NOMO-1 (cell line): ENCODE measurements at regions not wholly inside any gene's neighbourhood (a gene's known extent, or its start where the extent isn't known, plus 50 kb on each side); places are given as distances from the start of the nearest gene placed in this dataset.

Experiments used
- DNase-seq, 2 experiments: peaks; one replicate each; lab custom pipeline; 2025; ENCODE audit not compliant: unreplicated experiment in 2 of 2; lab: John Stamatoyannopoulos, UW

DNA sequence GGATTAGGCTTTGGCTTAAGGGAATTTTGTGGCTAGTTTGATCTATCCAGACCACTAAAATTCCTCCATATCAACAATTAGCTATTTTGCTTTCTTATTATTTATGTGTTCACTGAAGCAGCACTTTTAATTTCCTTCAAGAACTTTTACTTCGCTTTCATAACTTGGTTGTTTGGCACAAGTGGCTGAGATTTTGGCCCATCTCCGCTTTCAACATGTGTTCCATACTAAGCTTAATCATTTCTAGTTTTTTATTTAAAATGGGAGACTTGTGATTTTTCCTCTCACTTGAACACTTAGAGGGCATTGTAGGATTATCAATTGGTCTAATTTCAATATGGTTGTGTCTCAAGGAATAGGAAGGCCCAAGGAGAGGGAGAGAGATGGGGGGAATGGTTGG, 102.4 kb upstream of the HSF2 start:
- DNase-seq: no peak

DNA sequence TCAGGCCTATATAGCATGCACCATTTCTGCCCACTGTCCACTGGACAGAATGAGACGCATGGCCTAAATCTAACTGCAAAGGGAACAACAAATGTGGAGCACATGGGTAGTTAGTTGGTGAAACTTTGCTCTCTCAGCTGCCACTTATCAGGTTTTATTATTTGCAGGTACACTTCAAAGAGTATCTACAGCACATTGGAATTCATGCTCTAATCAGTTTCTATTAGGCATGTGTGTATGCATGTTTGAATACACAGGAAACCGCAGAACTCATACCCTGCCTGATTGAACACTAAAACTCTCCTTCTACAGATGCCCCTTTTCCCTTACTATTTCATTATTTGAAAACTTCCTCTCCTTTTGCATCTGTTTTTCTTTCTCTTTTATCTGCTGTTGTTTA, 97.4 kb upstream of the HSF2 start:
- no peak for DNase-seq

DNA sequence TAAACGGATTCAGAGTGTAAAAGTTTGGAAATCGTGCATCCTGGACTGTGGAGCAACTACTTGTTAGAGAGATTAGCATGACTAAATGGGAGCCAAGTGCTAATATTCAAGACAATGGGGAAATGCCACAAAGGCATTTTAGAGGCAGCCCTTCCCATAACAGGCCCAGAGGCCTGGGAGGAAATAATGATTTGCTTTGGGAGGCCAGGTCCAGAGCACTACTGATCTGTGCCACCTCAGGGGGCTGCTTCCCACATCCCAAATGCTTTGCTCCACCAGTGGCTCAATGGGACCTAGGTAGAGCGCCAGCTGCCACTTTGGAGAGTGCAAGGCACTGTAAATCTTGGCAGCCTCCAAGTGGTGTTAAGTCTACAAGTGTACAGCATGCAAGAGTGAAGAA, 91.9 kb upstream of the HSF2 start:
- no peak for DNase-seq

DNA sequence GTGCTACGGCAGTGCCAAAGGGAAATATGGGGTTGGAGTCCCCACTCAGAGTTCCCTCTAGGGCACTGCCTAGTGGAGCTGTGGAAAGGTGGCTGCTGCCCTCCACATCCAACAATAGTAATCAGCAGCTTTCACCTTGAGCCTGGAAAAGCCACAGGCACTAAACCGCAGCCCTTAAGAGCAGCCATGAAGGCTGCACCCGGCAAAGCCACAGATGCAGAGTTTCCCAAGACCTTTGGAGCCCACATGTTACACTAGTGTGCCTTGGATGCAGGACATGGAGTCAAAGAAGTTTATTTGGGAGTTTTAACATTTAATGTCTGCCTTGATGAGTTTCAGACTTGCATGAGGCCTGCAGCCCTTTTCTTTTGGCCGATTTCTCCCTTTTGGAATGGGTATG, 91.4 kb upstream of the HSF2 start:
- no peak for DNase-seq

DNA sequence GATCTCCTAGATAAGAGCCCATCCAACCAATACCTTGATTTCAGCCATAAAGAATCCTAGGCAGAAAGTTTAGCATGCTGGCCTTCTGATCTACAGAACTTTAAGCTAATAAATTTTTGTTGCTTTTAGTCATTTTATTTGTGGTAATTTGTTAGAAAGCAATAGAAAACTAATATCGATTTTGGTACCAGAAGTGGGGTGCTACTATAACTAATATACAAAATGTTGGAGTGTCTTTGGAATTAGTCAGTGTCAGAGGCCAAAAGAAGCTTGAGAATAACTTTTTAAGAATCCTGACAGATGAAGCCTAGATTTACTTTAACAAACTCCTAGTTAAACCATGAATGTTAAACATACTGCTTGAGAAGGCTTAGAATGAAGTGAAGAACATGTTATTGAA, 83.6 kb upstream of the HSF2 start:
- no peak for DNase-seq

DNA sequence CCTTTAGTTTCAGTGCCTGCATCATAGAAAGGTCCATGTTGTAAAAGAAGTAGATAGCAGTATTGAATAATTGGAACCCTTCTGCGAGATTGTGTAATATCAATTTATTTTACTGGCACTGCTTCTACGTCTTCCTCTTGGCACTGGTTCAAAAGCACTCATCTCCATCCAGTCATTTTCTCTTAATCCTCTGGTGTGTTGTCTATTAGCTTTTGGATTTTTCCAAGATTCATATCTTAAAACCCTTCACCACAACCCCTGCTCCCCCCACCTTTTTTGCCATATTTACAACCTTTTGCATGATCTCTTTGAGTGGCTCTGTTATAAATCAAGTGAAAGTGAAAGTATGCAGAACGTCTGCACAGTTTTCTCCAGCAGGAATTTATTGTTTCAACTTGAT, 76.6 kb upstream of the HSF2 start:
- peak in 1 of 2 experiments; percentile 25 for DNase-seq

DNA sequence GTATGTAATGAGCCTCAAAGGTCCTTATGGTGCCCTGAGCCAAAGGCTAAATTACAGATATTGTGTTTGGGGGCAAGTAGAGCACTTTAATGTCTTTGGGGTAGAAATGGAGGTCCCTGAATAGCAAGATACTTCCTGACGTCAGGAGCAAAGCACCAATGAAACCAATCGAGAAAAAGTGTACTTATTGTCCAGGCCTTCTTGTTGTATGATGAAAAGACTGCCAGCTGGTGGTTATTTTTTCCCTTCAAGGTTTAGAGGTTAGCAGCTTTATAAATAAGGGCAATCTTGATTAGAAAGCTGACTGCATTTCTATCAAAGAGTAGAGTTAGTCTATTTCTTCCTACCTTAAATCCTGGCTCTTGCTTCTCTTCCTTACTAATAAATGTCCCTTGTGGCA, 76.1 kb upstream of the HSF2 start:
- peak in 1 of 2 experiments; percentile 1 for DNase-seq

DNA sequence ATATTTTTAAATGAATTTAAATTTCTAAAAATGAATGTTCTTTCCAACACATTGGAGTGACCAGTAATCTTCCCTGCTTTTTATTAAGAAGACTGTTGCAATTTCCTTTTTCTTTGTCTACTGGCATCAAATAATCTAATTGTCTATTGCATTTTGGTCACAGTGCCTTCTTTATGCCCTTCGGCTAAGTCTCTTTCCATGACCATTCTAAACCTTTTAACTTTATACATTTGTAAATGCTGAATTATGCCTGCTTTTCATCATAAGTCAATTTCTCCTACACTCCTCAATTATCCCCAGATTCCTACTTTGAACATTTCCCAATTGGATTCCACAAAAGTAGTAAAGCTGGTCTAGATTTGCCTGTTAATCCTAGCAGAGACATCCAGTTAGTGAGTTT, 69.1 kb upstream of the HSF2 start:
- DNase-seq: no peak

DNA sequence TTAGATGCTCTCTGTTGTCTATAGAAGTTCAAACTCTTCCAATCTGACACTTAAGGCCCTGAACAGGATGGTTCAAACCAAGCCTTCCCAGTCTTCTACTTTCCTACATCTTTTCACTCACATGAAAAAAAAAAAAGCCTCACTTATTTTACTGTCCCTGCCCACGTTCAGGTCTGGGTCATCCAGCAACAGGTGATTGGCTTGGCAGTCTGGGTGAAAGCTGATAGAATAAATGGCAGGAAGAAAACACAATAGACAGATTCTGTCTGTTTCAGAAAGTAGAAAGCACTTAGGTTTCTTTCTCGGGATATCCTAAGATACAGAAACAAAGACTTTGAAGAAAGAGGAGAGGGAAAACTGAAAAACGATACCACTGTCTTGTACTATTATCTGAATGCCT, 61.8 kb upstream of the HSF2 start:
- no peak for DNase-seq

DNA sequence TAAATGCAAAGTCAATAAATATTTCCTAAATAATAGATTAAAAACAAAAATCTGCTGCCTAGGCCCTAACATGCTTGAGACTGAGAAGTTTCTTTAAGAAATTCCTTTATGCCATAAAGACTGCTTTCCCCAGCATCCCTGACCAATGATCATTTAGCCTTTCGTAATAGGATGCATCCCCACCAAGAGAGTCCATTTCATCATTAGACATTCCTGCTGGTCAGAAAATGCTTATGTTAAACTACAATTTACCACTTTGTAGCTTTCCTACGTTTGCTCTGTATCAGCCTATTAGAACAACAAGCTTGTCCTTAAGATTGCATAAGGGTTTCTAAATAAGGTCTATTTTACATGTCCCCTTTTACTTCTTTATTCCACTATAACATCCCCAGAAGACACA, 59.8 kb upstream of the HSF2 start:
- DNase-seq: no peak

DNA sequence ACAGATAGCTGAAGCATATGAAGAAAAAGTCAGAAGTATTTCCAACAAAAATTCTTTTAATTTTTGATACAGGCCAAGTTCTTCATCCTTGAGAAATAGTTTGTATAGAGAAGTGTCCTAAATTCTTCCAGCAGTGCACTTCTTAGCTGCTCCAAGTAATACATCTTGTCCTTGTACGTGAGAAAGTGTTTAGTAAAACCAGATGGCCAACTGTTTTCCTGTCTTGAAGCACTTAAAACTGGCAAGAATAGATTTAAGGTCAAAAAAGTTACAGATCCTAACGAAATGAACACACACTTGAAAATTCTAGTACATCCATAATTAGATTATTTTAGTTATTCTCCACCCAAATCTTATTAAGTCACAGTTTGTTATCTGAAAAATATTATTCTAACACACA, 52.2 kb upstream of the HSF2 start:
- DNase-seq: no peak

DNA sequence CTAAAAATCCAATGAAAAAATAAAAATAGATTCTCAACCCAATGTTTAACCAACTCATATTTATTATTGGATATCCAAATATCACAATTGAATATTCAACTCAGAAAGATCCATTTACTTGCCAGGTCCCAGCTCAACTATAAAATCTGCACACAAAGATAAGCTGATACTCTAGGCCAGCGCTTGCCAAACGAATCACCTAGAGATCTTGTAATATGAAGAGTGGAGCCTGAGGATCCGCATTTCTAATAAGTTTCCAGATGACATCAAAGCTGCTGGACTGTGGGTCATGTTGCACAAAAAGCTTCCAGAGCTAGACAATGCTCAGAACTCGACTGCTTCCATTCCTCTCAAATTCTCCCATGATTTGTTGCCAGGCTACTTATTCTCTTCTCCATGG, 51.7 kb upstream of the HSF2 start:
- DNase-seq: no peak
